ENCODE measurements at regions not wholly inside any gene's neighbourhood (a gene's known extent, or its start where the extent isn't known, plus 50 kb on each side); places are given as distances from the start of the nearest gene placed in this dataset.

DNA sequence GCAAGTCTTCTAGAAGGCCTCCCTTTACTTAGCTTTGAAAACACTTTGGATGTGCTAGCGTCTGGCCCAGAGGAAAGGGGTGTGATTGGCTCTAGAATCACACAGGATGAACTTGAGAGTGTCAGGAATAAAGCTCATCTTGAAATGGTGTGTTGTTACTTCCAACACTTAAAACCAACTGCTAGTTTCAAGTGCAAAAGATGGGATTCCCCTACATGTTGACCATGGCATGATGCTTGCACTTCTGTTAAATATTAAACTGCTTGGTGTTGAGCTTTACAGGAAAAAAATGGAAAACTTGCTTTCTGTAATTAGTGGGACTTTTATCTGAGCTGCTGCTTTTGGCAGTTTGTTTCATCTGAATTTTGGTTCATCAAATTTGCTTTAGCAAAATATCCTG is 261.1 kb downstream of the MED10 start:
- no peak for TF ChIP-seq POLR2A (IDR thresholded peaks at IDR 0.05)
- TF ChIP-seq, protein P1, sequence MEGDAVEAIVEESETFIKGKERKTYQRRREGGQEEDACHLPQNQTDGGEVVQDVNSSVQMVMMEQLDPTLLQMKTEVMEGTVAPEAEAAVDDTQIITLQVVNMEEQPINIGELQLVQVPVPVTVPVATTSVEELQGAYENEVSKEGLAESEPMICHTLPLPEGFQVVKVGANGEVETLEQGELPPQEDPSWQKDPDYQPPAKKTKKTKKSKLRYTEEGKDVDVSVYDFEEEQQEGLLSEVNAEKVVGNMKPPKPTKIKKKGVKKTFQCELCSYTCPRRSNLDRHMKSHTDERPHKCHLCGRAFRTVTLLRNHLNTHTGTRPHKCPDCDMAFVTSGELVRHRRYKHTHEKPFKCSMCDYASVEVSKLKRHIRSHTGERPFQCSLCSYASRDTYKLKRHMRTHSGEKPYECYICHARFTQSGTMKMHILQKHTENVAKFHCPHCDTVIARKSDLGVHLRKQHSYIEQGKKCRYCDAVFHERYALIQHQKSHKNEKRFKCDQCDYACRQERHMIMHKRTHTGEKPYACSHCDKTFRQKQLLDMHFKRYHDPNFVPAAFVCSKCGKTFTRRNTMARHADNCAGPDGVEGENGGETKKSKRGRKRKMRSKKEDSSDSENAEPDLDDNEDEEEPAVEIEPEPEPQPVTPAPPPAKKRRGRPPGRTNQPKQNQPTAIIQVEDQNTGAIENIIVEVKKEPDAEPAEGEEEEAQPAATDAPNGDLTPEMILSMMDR (IDR thresholded peaks at IDR 0.05): no peak

Data from breast epithelium (tissue), 3 donors.